ENCODE measurements at regions not wholly inside any gene's neighbourhood (a gene's known extent, or its start where the extent isn't known, plus 50 kb on each side); places are given as distances from the start of the nearest gene placed in this dataset.

DNA sequence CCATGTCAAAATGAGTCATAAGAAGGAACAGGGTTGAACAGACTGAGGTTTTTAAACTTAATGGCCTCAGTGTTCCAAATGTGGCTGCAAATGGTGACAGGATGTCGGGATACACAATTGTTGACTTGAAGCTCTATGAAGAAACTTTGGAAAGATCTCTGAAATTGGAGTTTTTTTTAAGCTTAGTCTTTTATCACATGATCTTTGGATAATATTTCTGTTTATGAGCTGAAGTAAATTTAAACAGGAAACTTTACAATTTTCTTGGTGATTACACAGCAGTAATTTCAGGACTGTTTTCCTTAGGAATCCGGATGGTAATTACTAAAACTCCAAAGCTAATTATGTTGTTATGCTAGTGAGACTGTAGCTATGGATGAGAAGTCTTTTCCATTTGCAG is 199.1 kb upstream of the NRXN1 start:
- TF ChIP-seq, protein P1, sequence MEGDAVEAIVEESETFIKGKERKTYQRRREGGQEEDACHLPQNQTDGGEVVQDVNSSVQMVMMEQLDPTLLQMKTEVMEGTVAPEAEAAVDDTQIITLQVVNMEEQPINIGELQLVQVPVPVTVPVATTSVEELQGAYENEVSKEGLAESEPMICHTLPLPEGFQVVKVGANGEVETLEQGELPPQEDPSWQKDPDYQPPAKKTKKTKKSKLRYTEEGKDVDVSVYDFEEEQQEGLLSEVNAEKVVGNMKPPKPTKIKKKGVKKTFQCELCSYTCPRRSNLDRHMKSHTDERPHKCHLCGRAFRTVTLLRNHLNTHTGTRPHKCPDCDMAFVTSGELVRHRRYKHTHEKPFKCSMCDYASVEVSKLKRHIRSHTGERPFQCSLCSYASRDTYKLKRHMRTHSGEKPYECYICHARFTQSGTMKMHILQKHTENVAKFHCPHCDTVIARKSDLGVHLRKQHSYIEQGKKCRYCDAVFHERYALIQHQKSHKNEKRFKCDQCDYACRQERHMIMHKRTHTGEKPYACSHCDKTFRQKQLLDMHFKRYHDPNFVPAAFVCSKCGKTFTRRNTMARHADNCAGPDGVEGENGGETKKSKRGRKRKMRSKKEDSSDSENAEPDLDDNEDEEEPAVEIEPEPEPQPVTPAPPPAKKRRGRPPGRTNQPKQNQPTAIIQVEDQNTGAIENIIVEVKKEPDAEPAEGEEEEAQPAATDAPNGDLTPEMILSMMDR (IDR thresholded peaks at IDR 0.05; ENCODE audit: borderline replicate concordance, insufficient read depth, low read depth, low read length) = no peak
- no peak overlapping the region for H3K4me3 ChIP-seq (ENCODE audit: low read depth, low read length)

GRCh38 chr2:51225377-51225776 is 193.4 kb upstream of the NRXN1 start:
- no peak overlapping the region for H3K4me3 ChIP-seq (ENCODE audit: low read depth, low read length)
- TF ChIP-seq, protein P1 (IDR thresholded peaks at IDR 0.05; ENCODE audit: borderline replicate concordance, insufficient read depth, low read depth, low read length) = no peak

- TF ChIP-seq, protein P1 (IDR thresholded peaks at IDR 0.05; ENCODE audit: borderline replicate concordance, insufficient read depth, low read depth, low read length) = no peak
- H3K4me3 ChIP-seq (ENCODE audit: low read depth, low read length) = no peak overlapping the region
Measured at GRCh38 chr2:51224790-51225189, 192.9 kb upstream of the NRXN1 start.

GRCh38 chr2:51222106-51222505 is 190.2 kb upstream of the NRXN1 start:
- no peak overlapping the region for H3K4me3 ChIP-seq (ENCODE audit: low read depth, low read length)
- TF ChIP-seq, protein P1 (IDR thresholded peaks at IDR 0.05; ENCODE audit: borderline replicate concordance, insufficient read depth, low read depth, low read length) = no peak

- no peak overlapping the region for H3K4me3 ChIP-seq (ENCODE audit: low read depth, low read length)
- TF ChIP-seq, protein P1 (IDR thresholded peaks at IDR 0.05; ENCODE audit: borderline replicate concordance, insufficient read depth, low read depth, low read length) = no peak
Measured at GRCh38 chr2:51220606-51221005, 188.7 kb upstream of the NRXN1 start.

GRCh38 chr2:51220080-51220479 is 188.1 kb upstream of the NRXN1 start:
- TF ChIP-seq, protein P1 (IDR thresholded peaks at IDR 0.05; ENCODE audit: borderline replicate concordance, insufficient read depth, low read depth, low read length) = no peak
- no peak overlapping the region for H3K4me3 ChIP-seq (ENCODE audit: low read depth, low read length)

DNA sequence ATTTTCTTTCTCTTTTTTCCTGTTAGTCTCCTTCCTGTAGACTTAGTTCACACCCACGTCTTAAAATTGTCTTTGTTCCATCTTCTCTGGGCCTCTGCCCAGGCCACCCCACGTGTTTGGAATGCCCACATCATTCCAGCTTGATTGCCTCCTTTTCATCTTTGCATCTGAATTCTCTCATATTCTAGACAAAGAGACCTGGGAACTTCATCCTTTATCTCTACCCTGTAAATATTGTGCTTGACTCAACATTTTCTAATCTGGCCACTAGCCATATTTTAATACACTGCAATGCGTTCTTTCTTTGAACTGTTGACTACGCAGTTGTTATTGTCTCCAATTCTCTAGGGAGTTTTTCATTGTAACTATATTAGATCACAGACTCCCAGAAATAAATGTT is 187.5 kb upstream of the NRXN1 start:
- TF ChIP-seq, protein P1 (IDR thresholded peaks at IDR 0.05; ENCODE audit: borderline replicate concordance, insufficient read depth, low read depth, low read length) = no peak
- no peak overlapping the region for H3K4me3 ChIP-seq (ENCODE audit: low read depth, low read length)
